Adrenal gland (tissue), 9 donors: ENCODE measurements at regions not wholly inside any gene's neighbourhood (a gene's known extent, or its start where the extent isn't known, plus 50 kb on each side); places are given as distances from the start of the nearest gene placed in this dataset.

Experiments
- DNase-seq, 7 donors: peaks; one replicate each; pipeline ENCODE4 v3.0.0-alpha.2; 2019 to 2020
- H3K27ac ChIP-seq, 5 donors: fragments of 200-600 bp; sonication (generic) in 4 of 5; 1 replicate in 3 of 5; 2 replicates in 2 of 5; pipeline versions ENCODE4 v1.5.1 to v1.8.0; 2016 to 2020; ENCODE audit warnings: mild to moderate bottlenecking in 1 of 5
- H3K27me3 ChIP-seq: fragments of 200-600 bp; 2 replicates; pipeline ENCODE4 v1.8.0; 2021
- H3K36me3 ChIP-seq, 2 donors: fragments of 200-600 bp; replicated peaks in 1 of 2; 1 replicate in 1 of 2; 2 replicates in 1 of 2; pipeline versions ENCODE4 v1.5.1 to v1.8.0; 2018 to 2022
- H3K4me1 ChIP-seq, 2 donors: fragments of 200-600 bp; replicated peaks in 1 of 2; 1 replicate in 1 of 2; 2 replicates in 1 of 2; pipeline versions ENCODE4 v1.5.1 to v1.8.0; 2018 to 2021
- H3K4me3 ChIP-seq, 4 donors: fragments of 200-600 bp; sonication (generic) in 3 of 4; one replicate each; pipeline ENCODE4 v1.5.1; 2016 to 2018
- H3K9me3 ChIP-seq, 3 donors: fragments of 200-600 bp; sonication (generic) in 1 of 3; replicated peaks in 1 of 3; 1 replicate in 2 of 3; 2 replicates in 1 of 3; pipeline versions ENCODE4 v1.5.1 to v1.8.0; 2016 to 2021
- CTCF ChIP-seq, 6 experiments: fragments of 450-650 bp in 4 of 6; fragments of 200-600 bp in 2 of 6; sonication (generic) in 1 of 6; IDR thresholded peaks; 1 replicate in 5 of 6; 2 replicates in 1 of 6; pipeline versions ENCODE4 v1.5.1 to v1.8.0; 2016 to 2021; ENCODE audit warnings: antibody characterized with exemption in 6 of 6, mild to moderate bottlenecking in 2 of 6, moderate library complexity in 1 of 6
- POLR2A ChIP-seq, 2 donors: fragments of 450-650 bp; IDR thresholded peaks; one replicate each; pipeline ENCODE4 v1.6.1; 2017; ENCODE audit warnings: antibody characterized with exemption in 2 of 2, mild to moderate bottlenecking in 2 of 2, moderate library complexity in 1 of 2
- WGBS, 4 donors: extraction: QIAGEN DNeasy Blood & Tissue Kit in 2 of 4; methylation state at CpG; one replicate each; pipeline versions ENCODE4 v1.1.5 to v1.1.7; 2013 to 2017; 5-methylcytosine and 5-hydroxymethylcytosine counted together
- intact Hi-C, 2 donors: fragments of 100-400 bp; cut with DNase I; formaldehyde crosslinking; loops; one replicate each; pipeline versions ENCODE4 v1.14.1 to v1.15.0; 2022 to 2023
- donor health status: healthy with polysubstance abuse.
- donor health status: Bipolar disorder and iron deficiency.
- donor health status: DM: yes; HTN: yes; CAD: no.
- donor health status: DM: no; HTN: no; CAD: no.
- donor health status: DM: no; HTN: no; CAD: no.

DNA sequence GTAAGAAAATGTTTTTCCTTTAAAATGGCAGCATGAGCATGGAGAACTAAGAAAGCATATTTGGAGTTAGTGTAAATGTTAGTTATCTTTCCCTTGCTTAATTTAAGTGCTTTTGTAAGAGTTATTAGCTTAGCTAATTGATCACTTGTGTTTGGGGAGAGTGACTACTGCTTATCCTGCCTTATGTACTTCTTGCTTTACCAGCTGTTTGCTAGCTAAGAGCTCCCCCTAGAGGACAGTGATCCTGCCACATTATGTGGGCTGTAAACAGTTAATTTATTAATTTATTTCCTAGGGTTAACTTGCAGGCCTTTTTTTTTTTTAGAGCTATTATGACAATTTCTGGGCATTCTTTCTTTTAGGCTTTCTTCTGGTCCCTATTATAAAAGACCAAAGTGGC lies 435.8 kb downstream of the MAGEB5 start:
- Histone ChIP-seq H3K27me3 (no peaks in the 10 kb centered on the region), H3K9me3 (peaks cover 0 to 16% (median 0%) of the 10 kb centered on the region in 3 donors), H3K4me1 (no peaks in the 10 kb centered on the region), H3K36me3 (no peaks in the 10 kb centered on the region), H3K4me3 (no peak overlapping the region), H3K27ac (no peak overlapping the region)
- intact Hi-C loops, result no loop called here
- DNase-seq, result no peak
- TF ChIP-seq POLR2A (IDR thresholded peaks at IDR 0.05) (no peak), CTCF (IDR thresholded peaks at IDR 0.05) (no peak)

DNA sequence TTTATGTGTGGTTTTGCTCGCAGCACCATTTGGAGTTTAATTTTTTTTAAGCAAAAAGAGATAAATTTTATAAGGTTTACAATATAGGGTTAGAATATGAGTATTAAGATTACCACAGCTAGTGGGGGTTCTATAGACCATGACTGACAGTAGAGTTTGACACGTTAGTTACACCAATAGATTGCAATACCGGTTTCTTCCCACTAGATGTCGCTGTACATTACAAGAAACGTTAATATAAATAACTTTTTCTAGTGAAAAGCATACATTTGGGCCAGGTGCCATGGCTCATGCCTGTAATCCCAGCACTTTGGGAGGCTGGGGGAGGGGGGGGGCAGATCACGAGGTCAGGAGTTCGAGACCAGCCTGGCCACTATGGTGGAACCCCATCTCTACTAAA lies 433.6 kb downstream of the MAGEB5 start:
- no peak for TF ChIP-seq POLR2A (IDR thresholded peaks at IDR 0.05)
- TF ChIP-seq CTCF (IDR thresholded peaks at IDR 0.05), result peak in 3 of 6 experiments; percentile 9 to 41 (median 27)
- WGBS, 4 donors, result 31 to 47% (median 37%) methylated on average over 7 of the region's 7 CpGs
- no peaks in the 10 kb centered on the region for H3K36me3 ChIP-seq
- peaks cover 0 to 16% (median 0%) of the 10 kb centered on the region in 3 donors for H3K9me3 ChIP-seq
- intact Hi-C loops, result no loop called here
- H3K4me3 ChIP-seq, result no peak overlapping the region
- H3K27ac ChIP-seq, result no peak overlapping the region
- H3K27me3 ChIP-seq, result no peaks in the 10 kb centered on the region
- peak in 1 of 7 donors; percentile 1 for DNase-seq
- H3K4me1 ChIP-seq, result no peaks in the 10 kb centered on the region

DNA sequence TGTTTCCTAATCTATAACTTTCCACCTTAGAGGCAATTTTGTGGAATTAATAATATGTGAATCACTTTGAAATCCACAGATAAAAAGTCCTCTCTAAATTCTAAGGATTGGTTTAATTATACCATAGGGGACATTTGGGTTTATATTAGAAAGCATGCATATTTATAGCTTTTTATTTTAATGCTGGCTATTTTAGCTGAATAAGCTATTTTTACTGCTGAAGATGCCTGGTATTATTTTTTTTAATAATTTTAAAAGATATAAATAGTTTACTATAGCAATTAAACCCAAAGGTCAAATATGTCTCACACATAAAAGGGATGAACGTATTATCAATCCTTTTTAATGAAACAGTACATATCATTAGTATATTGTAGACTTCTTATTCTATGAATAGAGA lies 415.4 kb downstream of the MAGEB5 start:
- WGBS, 4 donors, result 48 to 71% (median 51%) methylated on average over 1 of the region's 1 CpG

GRCh38 chrX:26613956-26614355 lies 398.0 kb downstream of the MAGEB5 start:
- Histone ChIP-seq H3K27me3 (no peaks in the 10 kb centered on the region), H3K4me1 (no peaks in the 10 kb centered on the region), H3K4me3 (no peak overlapping the region), H3K9me3 (no peaks in the 10 kb centered on the region), H3K27ac (no peak overlapping the region), H3K36me3 (no peaks in the 10 kb centered on the region)
- no peak for DNase-seq
- 48 to 62% (median 51%) methylated on average over 2 of the region's 2 CpGs for WGBS, 4 donors
- TF ChIP-seq POLR2A (IDR thresholded peaks at IDR 0.05) (no peak), CTCF (IDR thresholded peaks at IDR 0.05) (no peak)
- intact Hi-C loops, result no loop called here

More for the DNA sequence above, 415.4 kb downstream of the MAGEB5 start:
- intact Hi-C loops, result no loop called here
- H3K27me3 ChIP-seq, result no peaks in the 10 kb centered on the region
- H3K4me1 ChIP-seq, result no peaks in the 10 kb centered on the region
- no peaks in the 10 kb centered on the region for H3K36me3 ChIP-seq
- TF ChIP-seq CTCF (IDR thresholded peaks at IDR 0.05) (no peak), POLR2A (IDR thresholded peaks at IDR 0.05) (no peak)
- no peaks in the 10 kb centered on the region for H3K9me3 ChIP-seq
- H3K4me3 ChIP-seq, result no peak overlapping the region
- DNase-seq, result no peak
- H3K27ac ChIP-seq, result no peak overlapping the region
